ENCODE measurements at regions not wholly inside any gene's neighbourhood (a gene's known extent, or its start where the extent isn't known, plus 50 kb on each side); places are given as distances from the start of the nearest gene placed in this dataset.

- BruUV-seq (replicated peaks), result no TSS peak
- ChIA-PET CTCF (no interaction called here), POLR2A (ENCODE audit: unreplicated experiment) (interaction anchor here (0.6 kb wide), 2 partner anchors 305 to 408 kb away, joined by 4 to 5 read pairs; no protein-coding TSS in a partner anchor)
- TF ChIP-seq CTCF (conservative IDR thresholded peaks at IDR 0.05; ENCODE audit: low read depth, low read length) (no peak), EZH2phosphoT487 (IDR thresholded peaks at IDR 0.05; ENCODE audit: borderline replicate concordance, low read length) (no peak), EZH2 (IDR thresholded peaks at IDR 0.05; ENCODE audit: low read length, unreplicated experiment) (no peak)
- H4K20me1 ChIP-seq (ENCODE audit: low read length), result no peaks in the 10 kb centered on the region
- no peak overlapping the region; the same call in 1 of the 2 replicates for H3K4me3 ChIP-seq (ENCODE audit: low read length)
- DNase-seq, result peak; percentile 65
- intact Hi-C loops (cut with micrococcal nuclease), result loop anchor here (1.0 to 10.0 kb wide), 5 partner anchors 249 to 816 kb away; no protein-coding TSS in a partner anchor
- H3K9me3 ChIP-seq (ENCODE audit: low read length), result no peaks in the 10 kb centered on the region
- no peaks in the 10 kb centered on the region for H3K27me3 ChIP-seq (ENCODE audit: low read length)
- H3F3A ChIP-seq (ENCODE audit: low read length, unreplicated experiment), result peaks cover 6% of the 10 kb centered on the region
- no peaks in the 10 kb centered on the region for H3K9me2 ChIP-seq (replicated peaks; ENCODE audit: low read length)
- H3K9ac ChIP-seq (ENCODE audit: low read length), result peak overlapping the region; percentile 56
- no peaks in the 10 kb centered on the region for H3K36me3 ChIP-seq (ENCODE audit: low read depth, low read length)
- H3K4me2 ChIP-seq (ENCODE audit: low read length), result peak overlapping the region; percentile 63
- no peak overlapping the region for H2AFZ ChIP-seq (ENCODE audit: low read length)
- ATAC-seq, result peak; percentile 9; the same call in 1 of the 2 replicates
- H3K27ac ChIP-seq (ENCODE audit: low read length), result peak overlapping the region; percentile 99
- H3K4me1 ChIP-seq (ENCODE audit: insufficient read depth, low read length), result peaks cover 59% of the 10 kb centered on the region
- H3K79me2 ChIP-seq (ENCODE audit: low read length), result no peaks in the 10 kb centered on the region
These were observed 262.1 kb upstream of the KLF4 start for GRCh38 chr9:107751567-107752210.

- Histone ChIP-seq H2AFZ (ENCODE audit: low read length) (no peak overlapping the region), H3K27ac (ENCODE audit: low read length) (peak overlapping the region; percentile 99), H3F3A (ENCODE audit: low read length, unreplicated experiment) (peaks cover 6% of the 10 kb centered on the region), H3K9ac (ENCODE audit: low read length) (peak overlapping the region; percentile 75), H3K36me3 (ENCODE audit: low read depth, low read length) (no peaks in the 10 kb centered on the region), H3K79me2 (ENCODE audit: low read length) (no peaks in the 10 kb centered on the region), H3K4me2 (ENCODE audit: low read length) (peak overlapping the region; percentile 86), H3K9me2 (replicated peaks; ENCODE audit: low read length) (no peaks in the 10 kb centered on the region), H3K27me3 (ENCODE audit: low read length) (no peaks in the 10 kb centered on the region), H3K9me3 (ENCODE audit: low read length) (no peaks in the 10 kb centered on the region), H3K4me1 (ENCODE audit: insufficient read depth, low read length) (peaks cover 53% of the 10 kb centered on the region), H4K20me1 (ENCODE audit: low read length) (no peaks in the 10 kb centered on the region), H3K4me3 (ENCODE audit: low read length) (peak overlapping the region; percentile 53; the same call in 1 of the 2 replicates)
- CTCF ChIA-PET, result no interaction called here
- no TSS peak for BruUV-seq (replicated peaks)
- DNase-seq (peak; percentile 91), ATAC-seq (peak; percentile 47)
- intact Hi-C loops (cut with micrococcal nuclease), result loop anchor here (1.0 to 10.0 kb wide), 6 partner anchors 40 to 816 kb away; no protein-coding TSS in a partner anchor
- POLR2A ChIA-PET (ENCODE audit: unreplicated experiment), result interaction anchor here (0.6 kb wide), 2 partner anchors 305 to 409 kb away, joined by 4 to 5 read pairs; no protein-coding TSS in a partner anchor
- TF ChIP-seq EZH2phosphoT487 (IDR thresholded peaks at IDR 0.05; ENCODE audit: borderline replicate concordance, low read length), result no peak
- TF ChIP-seq EZH2 (IDR thresholded peaks at IDR 0.05; ENCODE audit: low read length, unreplicated experiment), result no peak
- no peak for TF ChIP-seq CTCF (conservative IDR thresholded peaks at IDR 0.05; ENCODE audit: low read depth, low read length)
These were observed 261.4 kb upstream of the KLF4 start for GRCh38 chr9:107750741-107751566.
